Gastrocnemius medialis (tissue), 4 donors: ENCODE measurements at regions not wholly inside any gene's neighbourhood (a gene's known extent, or its start where the extent isn't known, plus 50 kb on each side); places are given as distances from the start of the nearest gene placed in this dataset.

Experiments
- ATAC-seq, 2 donors: fragments of 150-250 bp; one replicate each; pipeline ENCODE4 v1.9.1; 2016
- DNase-seq, 2 donors: peaks; one replicate each; pipeline ENCODE4 v3.0.0-alpha.2; 2019
- H3K27ac ChIP-seq, 4 donors: fragments of 200-600 bp; sonication (generic); 1 replicate in 1 of 4; 2 replicates in 3 of 4; pipeline ENCODE4 v1.5.1; 2016 to 2018; ENCODE audit warnings: mild to moderate bottlenecking in 2 of 4, moderate library complexity in 1 of 4
- H3K27me3 ChIP-seq, 3 donors: fragments of 200-600 bp; sonication (generic) in 2 of 3; 1 replicate in 1 of 3; 2 replicates in 2 of 3; pipeline versions ENCODE4 v1.5.1 to v1.6.0; 2016 to 2019; ENCODE audit warnings: mild to moderate bottlenecking in 1 of 3, moderate library complexity in 1 of 3
- H3K36me3 ChIP-seq, 2 donors: fragments of 200-600 bp; sonication (generic) in 1 of 2; one replicate each; pipeline ENCODE4 v1.5.1; 2017 to 2018
- H3K4me1 ChIP-seq, 2 donors: fragments of 200-600 bp; sonication (generic) in 1 of 2; one replicate each; pipeline ENCODE4 v1.5.1; 2016 to 2017; ENCODE audit warnings: mild to moderate bottlenecking in 2 of 2
- H3K4me3 ChIP-seq, 4 donors: fragments of 200-600 bp; sonication (generic) in 3 of 4; 1 replicate in 1 of 4; 2 replicates in 3 of 4; pipeline ENCODE4 v1.5.1; 2016 to 2019; ENCODE audit warnings: mild to moderate bottlenecking in 2 of 4
- H3K9me3 ChIP-seq, 3 donors: fragments of 200-600 bp; sonication (generic) in 2 of 3; 1 replicate in 1 of 3; 2 replicates in 2 of 3; pipeline ENCODE4 v1.5.1; 2016 to 2019
- POLR2A ChIP-seq, 2 donors: fragments of 450-650 bp; IDR thresholded peaks; one replicate each; pipeline ENCODE4 v1.6.1; 2017; ENCODE audit warnings: antibody characterized with exemption in 2 of 2, mild to moderate bottlenecking in 2 of 2, moderate library complexity in 2 of 2
- in situ Hi-C, 4 donors: fragments of 200-750 bp; cut with MboI; loops; one replicate each; pipeline versions ENCODE4 v1.15.0 to v1.8.0; 2017; ENCODE audit warnings: low sequenced_read_pairs in 4 of 4
- intact Hi-C: fragments of 100-400 bp; cut with DNase I; formaldehyde crosslinking; loops from one replicate; pipeline ENCODE4 v1.15.1; 2023; ENCODE audit warnings: low total_unique reads
- TF ChIP-seq, protein P1 (sequence below), 5 experiments: fragments of 450-650 bp in 3 of 5; fragments of 200-600 bp in 2 of 5; sonication (generic) in 2 of 5; IDR thresholded peaks in 4 of 5; conservative IDR thresholded peaks in 1 of 5; 1 replicate in 4 of 5; 2 replicates in 1 of 5; pipeline ENCODE4 v1.5.1; 2016 to 2019; ENCODE audit warnings: antibody characterized with exemption in 5 of 5, mild to moderate bottlenecking in 3 of 5, moderate library complexity in 3 of 5

DNA sequence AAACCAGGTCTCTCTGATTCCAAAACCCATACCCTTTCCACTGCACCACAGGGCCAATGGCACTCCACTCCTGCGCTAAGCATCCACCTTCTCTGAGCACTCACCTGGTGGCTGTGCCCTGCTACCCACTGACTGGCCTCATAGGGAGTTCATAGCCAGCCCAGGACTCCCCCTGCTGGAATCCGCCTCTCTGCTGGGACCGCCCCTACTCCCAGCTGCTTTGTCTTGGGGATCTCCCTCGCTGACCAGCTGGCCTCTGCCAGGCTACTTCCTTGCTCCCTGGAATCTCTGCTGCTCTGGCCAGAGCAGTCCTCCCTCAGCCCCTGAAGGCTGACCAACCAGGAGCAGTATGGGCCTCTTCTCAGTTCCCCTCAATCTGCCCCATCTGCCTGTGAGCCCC, 129.7 kb downstream of the FAXC start:
- DNase-seq (no peak), ATAC-seq (no peak)
- in situ Hi-C loops (no loop called here), intact Hi-C loops (no loop called here)
- no peaks in the 10 kb centered on the region for H3K4me1 ChIP-seq
- H3K27me3 ChIP-seq: no peaks in the 10 kb centered on the region
- H3K36me3 ChIP-seq: no peaks in the 10 kb centered on the region
- no peaks in the 10 kb centered on the region for H3K9me3 ChIP-seq
- H3K4me3 ChIP-seq: no peak overlapping the region
- H3K27ac ChIP-seq: no peak overlapping the region
- TF ChIP-seq POLR2A (IDR thresholded peaks at IDR 0.05): no peak

DNA sequence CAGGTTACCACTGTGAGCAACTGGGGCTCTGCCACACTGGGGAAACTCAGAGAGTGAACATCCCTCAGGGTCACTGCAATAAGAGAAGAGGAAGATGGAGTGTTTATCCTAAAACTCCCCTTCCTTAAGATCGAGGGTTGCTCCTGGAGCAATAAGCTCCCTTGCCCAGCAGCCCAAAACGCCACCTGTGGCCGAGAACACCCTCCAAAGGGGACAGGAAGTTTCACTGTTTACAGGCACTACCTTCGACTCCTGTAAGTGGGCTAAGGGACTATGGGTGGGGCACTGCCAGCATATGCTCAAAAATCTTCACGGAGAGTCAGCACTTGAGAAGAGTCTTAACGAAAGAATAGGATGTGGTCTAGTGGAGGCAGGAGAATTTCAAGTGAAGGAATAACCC, 132.5 kb downstream of the FAXC start:
- Histone ChIP-seq H3K4me1 (no peaks in the 10 kb centered on the region), H3K27ac (no peak overlapping the region), H3K4me3 (no peak overlapping the region), H3K36me3 (no peaks in the 10 kb centered on the region), H3K27me3 (no peaks in the 10 kb centered on the region), H3K9me3 (no peaks in the 10 kb centered on the region)
- intact Hi-C loops: no loop called here
- TF ChIP-seq POLR2A (IDR thresholded peaks at IDR 0.05): no peak
- TF ChIP-seq, protein P1, sequence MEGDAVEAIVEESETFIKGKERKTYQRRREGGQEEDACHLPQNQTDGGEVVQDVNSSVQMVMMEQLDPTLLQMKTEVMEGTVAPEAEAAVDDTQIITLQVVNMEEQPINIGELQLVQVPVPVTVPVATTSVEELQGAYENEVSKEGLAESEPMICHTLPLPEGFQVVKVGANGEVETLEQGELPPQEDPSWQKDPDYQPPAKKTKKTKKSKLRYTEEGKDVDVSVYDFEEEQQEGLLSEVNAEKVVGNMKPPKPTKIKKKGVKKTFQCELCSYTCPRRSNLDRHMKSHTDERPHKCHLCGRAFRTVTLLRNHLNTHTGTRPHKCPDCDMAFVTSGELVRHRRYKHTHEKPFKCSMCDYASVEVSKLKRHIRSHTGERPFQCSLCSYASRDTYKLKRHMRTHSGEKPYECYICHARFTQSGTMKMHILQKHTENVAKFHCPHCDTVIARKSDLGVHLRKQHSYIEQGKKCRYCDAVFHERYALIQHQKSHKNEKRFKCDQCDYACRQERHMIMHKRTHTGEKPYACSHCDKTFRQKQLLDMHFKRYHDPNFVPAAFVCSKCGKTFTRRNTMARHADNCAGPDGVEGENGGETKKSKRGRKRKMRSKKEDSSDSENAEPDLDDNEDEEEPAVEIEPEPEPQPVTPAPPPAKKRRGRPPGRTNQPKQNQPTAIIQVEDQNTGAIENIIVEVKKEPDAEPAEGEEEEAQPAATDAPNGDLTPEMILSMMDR (IDR thresholded peaks at IDR 0.05 in 4 of 5, conservative IDR thresholded peaks at IDR 0.05 in 1 of 5): no peak
- DNase-seq: no peak
- in situ Hi-C loops: no loop called here
- ATAC-seq: no peak

GRCh38 chr6:99195986-99196655, 153.4 kb downstream of the FAXC start:
- ATAC-seq (no peak), DNase-seq (no peak)
- Histone ChIP-seq H3K27ac (no peak overlapping the region), H3K9me3 (no peaks in the 10 kb centered on the region), H3K4me3 (no peak overlapping the region), H3K27me3 (no peaks in the 10 kb centered on the region), H3K36me3 (no peaks in the 10 kb centered on the region), H3K4me1 (no peaks in the 10 kb centered on the region)
- in situ Hi-C loops: no loop called here
- TF ChIP-seq, protein P1 (IDR thresholded peaks at IDR 0.05 in 4 of 5, conservative IDR thresholded peaks at IDR 0.05 in 1 of 5): no peak
- no peak for TF ChIP-seq POLR2A (IDR thresholded peaks at IDR 0.05)
- intact Hi-C loops: no loop called here

DNA sequence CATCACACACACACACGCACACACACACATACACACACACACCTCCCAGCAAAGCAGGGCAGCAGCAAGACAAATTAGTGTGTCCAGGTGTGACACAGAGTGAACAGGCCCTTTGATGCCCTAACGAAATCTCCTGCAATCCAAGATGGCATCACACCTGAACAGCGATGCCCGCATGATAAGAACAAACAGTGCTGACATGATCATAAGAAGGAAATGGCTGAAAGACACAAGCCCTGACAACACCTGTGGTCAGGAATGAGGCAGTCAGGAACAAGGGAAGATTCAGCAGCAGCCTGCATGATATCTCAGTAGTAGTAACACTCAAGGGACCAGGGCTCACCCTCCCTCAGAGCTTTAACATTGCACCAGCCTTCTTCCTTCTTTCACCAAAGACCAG, 156.9 kb downstream of the FAXC start:
- H3K27me3 ChIP-seq: no peaks in the 10 kb centered on the region
- H3K4me3 ChIP-seq: no peak overlapping the region
- no peak overlapping the region for H3K27ac ChIP-seq
- in situ Hi-C loops (no loop called here), intact Hi-C loops (no loop called here)
- DNase-seq: no peak
- H3K9me3 ChIP-seq: no peaks in the 10 kb centered on the region
- TF ChIP-seq POLR2A (IDR thresholded peaks at IDR 0.05): no peak
- TF ChIP-seq, protein P1 (IDR thresholded peaks at IDR 0.05 in 4 of 5, conservative IDR thresholded peaks at IDR 0.05 in 1 of 5): no peak
- no peak for ATAC-seq
- no peaks in the 10 kb centered on the region for H3K36me3 ChIP-seq
- no peaks in the 10 kb centered on the region for H3K4me1 ChIP-seq

- H3K27me3 ChIP-seq: no peaks in the 10 kb centered on the region
- TF ChIP-seq POLR2A (IDR thresholded peaks at IDR 0.05): no peak
- TF ChIP-seq, protein P1 (IDR thresholded peaks at IDR 0.05 in 4 of 5, conservative IDR thresholded peaks at IDR 0.05 in 1 of 5): no peak
- no peaks in the 10 kb centered on the region for H3K9me3 ChIP-seq
- H3K27ac ChIP-seq: no peak overlapping the region
- no peak for DNase-seq
- intact Hi-C loops: no loop called here
- no peak overlapping the region for H3K4me3 ChIP-seq
- ATAC-seq: no peak
- in situ Hi-C loops: no loop called here
- peaks cover 0 to 12% of the 10 kb centered on the region in 2 donors for H3K4me1 ChIP-seq
- H3K36me3 ChIP-seq: no peaks in the 10 kb centered on the region
These were observed 159.4 kb downstream of the FAXC start for GRCh38 chr6:99189823-99190721.
